Astrocyte (in vitro differentiated cells and primary cell): ENCODE measurements at regions not wholly inside any gene's neighbourhood (a gene's known extent, or its start where the extent isn't known, plus 50 kb on each side); places are given as distances from the start of the nearest gene placed in this dataset.

Source experiments
- EZH2 ChIP-seq: IDR thresholded peaks from 2 replicates; pipeline ENCODE4 v1.6.1; 2012; ENCODE audit warnings: mild to moderate bottlenecking, low read length, inconsistent platforms; ENCODE audit not compliant: insufficient read depth
- TF ChIP-seq, protein P1 (sequence below): IDR thresholded peaks from 2 replicates; pipeline ENCODE4 v1.5.1; 2011; ENCODE audit warnings: low read depth, mild to moderate bottlenecking, inconsistent platforms, low read length, moderate library complexity; ENCODE audit not compliant: insufficient read depth

DNA sequence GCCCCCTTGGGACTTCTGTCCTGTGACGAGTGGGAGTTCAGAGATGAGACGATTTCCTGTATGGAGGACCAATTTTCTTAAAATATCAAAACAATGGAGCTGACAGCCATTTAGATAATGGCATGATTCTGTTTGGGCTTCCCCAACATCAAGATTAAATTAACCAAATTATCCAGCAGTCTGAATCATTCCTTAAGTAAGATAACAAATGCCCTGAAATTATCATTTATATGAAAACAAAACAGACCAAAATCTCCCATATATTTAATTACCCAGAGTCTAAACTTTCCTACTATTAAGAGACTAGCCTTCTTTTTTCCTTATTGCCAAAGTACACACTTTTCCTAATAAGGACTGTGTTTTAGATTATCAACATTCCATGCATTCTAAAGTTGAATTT lies 550.1 kb upstream of the PSMD7 start:
- no peak for TF ChIP-seq EZH2
- TF ChIP-seq, protein P1, sequence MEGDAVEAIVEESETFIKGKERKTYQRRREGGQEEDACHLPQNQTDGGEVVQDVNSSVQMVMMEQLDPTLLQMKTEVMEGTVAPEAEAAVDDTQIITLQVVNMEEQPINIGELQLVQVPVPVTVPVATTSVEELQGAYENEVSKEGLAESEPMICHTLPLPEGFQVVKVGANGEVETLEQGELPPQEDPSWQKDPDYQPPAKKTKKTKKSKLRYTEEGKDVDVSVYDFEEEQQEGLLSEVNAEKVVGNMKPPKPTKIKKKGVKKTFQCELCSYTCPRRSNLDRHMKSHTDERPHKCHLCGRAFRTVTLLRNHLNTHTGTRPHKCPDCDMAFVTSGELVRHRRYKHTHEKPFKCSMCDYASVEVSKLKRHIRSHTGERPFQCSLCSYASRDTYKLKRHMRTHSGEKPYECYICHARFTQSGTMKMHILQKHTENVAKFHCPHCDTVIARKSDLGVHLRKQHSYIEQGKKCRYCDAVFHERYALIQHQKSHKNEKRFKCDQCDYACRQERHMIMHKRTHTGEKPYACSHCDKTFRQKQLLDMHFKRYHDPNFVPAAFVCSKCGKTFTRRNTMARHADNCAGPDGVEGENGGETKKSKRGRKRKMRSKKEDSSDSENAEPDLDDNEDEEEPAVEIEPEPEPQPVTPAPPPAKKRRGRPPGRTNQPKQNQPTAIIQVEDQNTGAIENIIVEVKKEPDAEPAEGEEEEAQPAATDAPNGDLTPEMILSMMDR, result no peak
